GM06990 (cell line): ENCODE measurements at regions not wholly inside any gene's neighbourhood (a gene's known extent, or its start where the extent isn't known, plus 50 kb on each side); places are given as distances from the start of the nearest gene placed in this dataset.

ENCODE experiments used
- DNase-seq: peaks from one replicate; pipeline ENCODE4 v3.0.0-alpha.2; 2011; ENCODE audit not compliant: insufficient read length; ENCODE audit errors: extremely low read depth
- H3K27me3 ChIP-seq: replicated peaks from 2 replicates; pipeline ENCODE4 v1.6.0; 2011; ENCODE audit warnings: low read length; ENCODE audit not compliant: control insufficient read depth, insufficient read depth
- H3K36me3 ChIP-seq: 2 replicates; pipeline ENCODE4 v1.5.1; 2011; ENCODE audit warnings: low read length; ENCODE audit not compliant: control insufficient read depth, insufficient read depth
- H3K4me3 ChIP-seq: replicated peaks from 2 replicates; pipeline ENCODE4 v1.5.1; 2011; ENCODE audit warnings: low read depth, mild to moderate bottlenecking, control low read depth, low read length
- TF ChIP-seq, protein P1 (sequence below): IDR thresholded peaks from 2 replicates; pipeline ENCODE4 v1.5.1; 2011; ENCODE audit warnings: low read length, control low read depth, mild to moderate bottlenecking, inconsistent platforms; ENCODE audit not compliant: insufficient read depth, poor library complexity, severe bottlenecking

DNA sequence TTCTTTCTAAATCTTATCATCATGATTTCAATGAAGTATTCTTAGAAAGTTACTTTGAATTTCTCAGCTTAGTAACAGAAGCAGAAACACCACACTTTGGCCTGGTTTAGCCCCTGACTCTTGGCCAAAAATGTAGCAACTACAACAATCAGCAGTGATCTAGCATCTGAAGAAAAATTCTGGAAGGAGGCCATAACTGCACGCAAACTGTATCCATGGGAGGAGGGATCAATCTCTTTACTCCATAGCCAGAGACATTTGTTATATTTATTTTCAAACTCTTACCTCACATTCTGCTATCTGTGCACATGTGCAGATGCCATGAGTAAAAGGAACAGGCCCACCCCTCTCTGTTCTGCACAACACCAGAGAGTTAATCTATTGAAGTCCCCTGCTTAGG lies 251.0 kb upstream of the P2RY1 start:
- DNase-seq: no peak
- TF ChIP-seq, protein P1, sequence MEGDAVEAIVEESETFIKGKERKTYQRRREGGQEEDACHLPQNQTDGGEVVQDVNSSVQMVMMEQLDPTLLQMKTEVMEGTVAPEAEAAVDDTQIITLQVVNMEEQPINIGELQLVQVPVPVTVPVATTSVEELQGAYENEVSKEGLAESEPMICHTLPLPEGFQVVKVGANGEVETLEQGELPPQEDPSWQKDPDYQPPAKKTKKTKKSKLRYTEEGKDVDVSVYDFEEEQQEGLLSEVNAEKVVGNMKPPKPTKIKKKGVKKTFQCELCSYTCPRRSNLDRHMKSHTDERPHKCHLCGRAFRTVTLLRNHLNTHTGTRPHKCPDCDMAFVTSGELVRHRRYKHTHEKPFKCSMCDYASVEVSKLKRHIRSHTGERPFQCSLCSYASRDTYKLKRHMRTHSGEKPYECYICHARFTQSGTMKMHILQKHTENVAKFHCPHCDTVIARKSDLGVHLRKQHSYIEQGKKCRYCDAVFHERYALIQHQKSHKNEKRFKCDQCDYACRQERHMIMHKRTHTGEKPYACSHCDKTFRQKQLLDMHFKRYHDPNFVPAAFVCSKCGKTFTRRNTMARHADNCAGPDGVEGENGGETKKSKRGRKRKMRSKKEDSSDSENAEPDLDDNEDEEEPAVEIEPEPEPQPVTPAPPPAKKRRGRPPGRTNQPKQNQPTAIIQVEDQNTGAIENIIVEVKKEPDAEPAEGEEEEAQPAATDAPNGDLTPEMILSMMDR: no peak
- Histone ChIP-seq H3K36me3 (no peaks in the 10 kb centered on the region), H3K27me3 (no peaks in the 10 kb centered on the region), H3K4me3 (no peak overlapping the region)

DNA sequence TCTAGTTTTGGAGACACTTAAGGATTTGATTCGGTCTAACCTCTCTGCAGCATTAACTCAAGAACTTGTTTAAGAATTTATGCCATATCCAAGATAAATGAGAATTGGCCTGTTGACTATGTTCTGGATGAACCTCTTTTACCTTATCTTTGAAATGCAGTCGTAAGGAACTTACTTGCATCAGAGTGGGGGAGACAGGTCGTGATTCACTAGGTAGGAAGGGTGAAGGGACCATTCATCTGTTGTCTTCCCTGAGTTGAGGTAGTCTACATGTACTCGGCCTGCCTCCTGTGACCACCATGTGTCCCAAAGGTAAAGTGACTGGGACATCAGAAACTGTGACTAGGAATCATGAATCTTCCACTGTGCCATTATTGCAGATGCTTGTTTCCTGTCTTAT lies 248.0 kb upstream of the P2RY1 start:
- Histone ChIP-seq H3K36me3 (no peaks in the 10 kb centered on the region), H3K4me3 (no peak overlapping the region), H3K27me3 (no peaks in the 10 kb centered on the region)
- no peak for DNase-seq
- TF ChIP-seq, protein P1: no peak

DNA sequence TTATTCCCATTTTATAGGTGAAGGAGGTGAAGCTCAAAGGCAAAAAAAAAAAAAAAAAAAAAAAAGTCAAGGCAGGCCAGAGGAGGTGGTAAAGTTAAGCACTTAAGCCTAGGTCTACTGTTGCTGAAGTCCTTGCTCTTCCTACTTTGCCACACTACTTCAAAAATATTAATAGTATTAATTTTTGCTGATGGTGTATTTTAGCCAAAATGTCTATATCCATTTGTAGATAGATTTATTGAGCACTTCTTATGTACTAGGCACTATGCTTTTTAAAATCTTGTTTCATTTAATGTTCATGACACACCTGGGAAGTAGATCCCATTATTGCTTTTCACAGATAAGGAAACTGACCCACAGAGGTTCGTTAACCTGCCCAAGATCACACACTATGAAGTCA lies 247.1 kb upstream of the P2RY1 start:
- H3K36me3 ChIP-seq: no peaks in the 10 kb centered on the region
- no peak for DNase-seq
- no peaks in the 10 kb centered on the region for H3K27me3 ChIP-seq
- H3K4me3 ChIP-seq: no peak overlapping the region
- TF ChIP-seq, protein P1: no peak

DNA sequence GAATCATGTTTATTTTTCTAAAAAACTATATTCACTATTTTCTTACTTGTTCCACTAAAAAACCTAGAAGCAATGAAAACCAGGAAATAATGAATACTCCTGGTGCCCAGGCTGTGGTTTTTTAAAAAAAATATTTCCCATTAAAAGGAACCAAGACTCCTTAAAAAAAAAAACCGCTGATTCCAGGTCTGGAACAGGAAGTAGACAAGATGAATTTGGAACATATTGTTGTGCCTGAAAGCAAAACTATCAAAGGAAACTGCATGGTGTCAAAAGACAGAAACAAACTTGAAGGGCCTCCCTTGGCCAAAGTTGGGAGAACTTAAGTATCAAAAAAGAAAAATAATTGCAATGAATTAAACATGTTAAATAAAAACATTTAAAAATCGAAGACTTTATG lies 245.3 kb upstream of the P2RY1 start:
- Histone ChIP-seq H3K4me3 (no peak overlapping the region), H3K36me3 (no peaks in the 10 kb centered on the region), H3K27me3 (no peaks in the 10 kb centered on the region)
- TF ChIP-seq, protein P1: no peak
- DNase-seq: no peak

DNA sequence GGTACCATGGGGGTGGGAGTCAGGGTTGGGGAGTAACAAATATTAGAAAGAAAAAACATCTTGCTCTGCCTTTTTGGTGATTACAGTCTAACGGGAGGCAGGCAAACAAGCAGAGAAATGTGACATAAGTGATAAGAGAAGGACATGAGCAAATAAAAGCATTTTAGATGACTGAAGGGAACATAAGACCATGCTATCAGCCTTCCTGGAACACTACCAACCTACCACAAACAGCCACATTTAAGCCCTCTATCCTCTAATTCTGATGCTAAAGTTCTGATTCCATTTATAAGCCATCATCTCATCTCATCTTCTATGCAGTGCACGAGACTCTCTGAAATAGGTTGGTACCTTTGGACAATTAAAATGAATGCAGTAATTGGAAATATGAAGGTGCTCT lies 243.4 kb upstream of the P2RY1 start:
- no peak for DNase-seq
- Histone ChIP-seq H3K4me3 (no peak overlapping the region), H3K36me3 (no peaks in the 10 kb centered on the region), H3K27me3 (no peaks in the 10 kb centered on the region)
- TF ChIP-seq, protein P1: no peak

DNA sequence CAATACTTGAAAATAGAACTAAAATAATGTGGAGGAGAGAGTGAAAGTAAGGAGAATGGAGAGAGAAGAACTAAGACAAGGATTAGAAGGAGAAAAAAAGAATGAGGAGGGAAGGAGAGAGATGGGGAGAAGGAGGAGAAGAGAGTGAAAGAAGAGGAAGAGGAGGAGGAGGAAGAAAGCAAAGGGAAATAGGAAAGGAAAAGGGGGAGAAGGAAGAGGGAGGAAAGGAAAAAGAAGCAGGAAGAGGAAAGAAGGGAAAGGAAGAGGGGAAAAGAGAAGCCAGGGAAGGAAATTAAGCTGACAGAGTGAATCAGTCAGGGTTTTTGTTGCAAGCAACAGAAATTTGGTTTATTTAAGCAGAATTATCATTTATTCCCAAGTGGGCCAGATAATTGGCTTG lies 241.7 kb upstream of the P2RY1 start:
- DNase-seq: no peak
- TF ChIP-seq, protein P1: no peak
- Histone ChIP-seq H3K27me3 (no peaks in the 10 kb centered on the region), H3K36me3 (no peaks in the 10 kb centered on the region), H3K4me3 (no peak overlapping the region)
